Gastrocnemius medialis (tissue), 4 donors: ENCODE measurements at regions not wholly inside any gene's neighbourhood (a gene's known extent, or its start where the extent isn't known, plus 50 kb on each side); places are given as distances from the start of the nearest gene placed in this dataset.

Experiments
- ATAC-seq, 2 donors: fragments of 150-250 bp; one replicate each; pipeline ENCODE4 v1.9.1; 2016
- DNase-seq, 2 donors: peaks; one replicate each; pipeline ENCODE4 v3.0.0-alpha.2; 2019
- H3K27ac ChIP-seq, 4 donors: fragments of 200-600 bp; sonication (generic); 1 replicate in 1 of 4; 2 replicates in 3 of 4; pipeline ENCODE4 v1.5.1; 2016 to 2018; ENCODE audit warnings: mild to moderate bottlenecking in 2 of 4, moderate library complexity in 1 of 4
- H3K27me3 ChIP-seq, 3 donors: fragments of 200-600 bp; sonication (generic) in 2 of 3; 1 replicate in 1 of 3; 2 replicates in 2 of 3; pipeline versions ENCODE4 v1.5.1 to v1.6.0; 2016 to 2019; ENCODE audit warnings: mild to moderate bottlenecking in 1 of 3, moderate library complexity in 1 of 3
- H3K36me3 ChIP-seq, 2 donors: fragments of 200-600 bp; sonication (generic) in 1 of 2; one replicate each; pipeline ENCODE4 v1.5.1; 2017 to 2018
- H3K4me1 ChIP-seq, 2 donors: fragments of 200-600 bp; sonication (generic) in 1 of 2; one replicate each; pipeline ENCODE4 v1.5.1; 2016 to 2017; ENCODE audit warnings: mild to moderate bottlenecking in 2 of 2
- H3K4me3 ChIP-seq, 4 donors: fragments of 200-600 bp; sonication (generic) in 3 of 4; 1 replicate in 1 of 4; 2 replicates in 3 of 4; pipeline ENCODE4 v1.5.1; 2016 to 2019; ENCODE audit warnings: mild to moderate bottlenecking in 2 of 4
- H3K9me3 ChIP-seq, 3 donors: fragments of 200-600 bp; sonication (generic) in 2 of 3; 1 replicate in 1 of 3; 2 replicates in 2 of 3; pipeline ENCODE4 v1.5.1; 2016 to 2019
- CTCF ChIP-seq, 5 experiments: fragments of 450-650 bp in 3 of 5; fragments of 200-600 bp in 2 of 5; sonication (generic) in 2 of 5; IDR thresholded peaks in 4 of 5; conservative IDR thresholded peaks in 1 of 5; 1 replicate in 4 of 5; 2 replicates in 1 of 5; pipeline ENCODE4 v1.5.1; 2016 to 2019; ENCODE audit warnings: antibody characterized with exemption in 5 of 5, mild to moderate bottlenecking in 3 of 5, moderate library complexity in 3 of 5
- POLR2A ChIP-seq, 2 donors: fragments of 450-650 bp; IDR thresholded peaks; one replicate each; pipeline ENCODE4 v1.6.1; 2017; ENCODE audit warnings: antibody characterized with exemption in 2 of 2, mild to moderate bottlenecking in 2 of 2, moderate library complexity in 2 of 2
- in situ Hi-C, 4 donors: fragments of 200-750 bp; cut with MboI; loops; one replicate each; pipeline versions ENCODE4 v1.15.0 to v1.8.0; 2017; ENCODE audit warnings: low sequenced_read_pairs in 4 of 4
- intact Hi-C: fragments of 100-400 bp; cut with DNase I; formaldehyde crosslinking; loops from one replicate; pipeline ENCODE4 v1.15.1; 2023; ENCODE audit warnings: low total_unique reads

GRCh38 chr2:186108470-186108869, 369.9 kb downstream of the FSIP2 start:
- TF ChIP-seq CTCF (IDR thresholded peaks at IDR 0.05 in 4 of 5, conservative IDR thresholded peaks at IDR 0.05 in 1 of 5), result no peak
- no peak for TF ChIP-seq POLR2A (IDR thresholded peaks at IDR 0.05)

GRCh38 chr2:186113284-186113683, 372.8 kb upstream of the ZC3H15 start:
- no peak for DNase-seq
- TF ChIP-seq POLR2A (IDR thresholded peaks at IDR 0.05) (no peak), CTCF (IDR thresholded peaks at IDR 0.05 in 4 of 5, conservative IDR thresholded peaks at IDR 0.05 in 1 of 5) (no peak)

More at GRCh38 chr2:186108470-186108869, 369.9 kb downstream of the FSIP2 start:
- no peaks in the 10 kb centered on the region for H3K9me3 ChIP-seq
- no peaks in the 10 kb centered on the region for H3K36me3 ChIP-seq
- no peak overlapping the region for H3K27ac ChIP-seq
- in situ Hi-C loops, result no loop called here
- intact Hi-C loops, result no loop called here
- no peaks in the 10 kb centered on the region for H3K4me1 ChIP-seq
- H3K4me3 ChIP-seq, result no peak overlapping the region
- no peaks in the 10 kb centered on the region for H3K27me3 ChIP-seq
- DNase-seq, result no peak
- no peak for ATAC-seq

GRCh38 chr2:186125156-186125555, 360.9 kb upstream of the ZC3H15 start:
- H3K4me1 ChIP-seq, result peaks cover 4 to 7% of the 10 kb centered on the region in 2 donors
- H3K4me3 ChIP-seq, result no peak overlapping the region
- ATAC-seq, result no peak
- in situ Hi-C loops, result no loop called here
- no peak overlapping the region for H3K27ac ChIP-seq
- no peak for DNase-seq
- TF ChIP-seq CTCF (IDR thresholded peaks at IDR 0.05 in 4 of 5, conservative IDR thresholded peaks at IDR 0.05 in 1 of 5), result no peak
- no peak for TF ChIP-seq POLR2A (IDR thresholded peaks at IDR 0.05)
- H3K9me3 ChIP-seq, result no peaks in the 10 kb centered on the region
- intact Hi-C loops, result no loop called here
- H3K36me3 ChIP-seq, result no peaks in the 10 kb centered on the region
- H3K27me3 ChIP-seq, result no peaks in the 10 kb centered on the region

More at GRCh38 chr2:186113284-186113683, 372.8 kb upstream of the ZC3H15 start:
- in situ Hi-C loops (no loop called here), intact Hi-C loops (no loop called here)
- no peak for ATAC-seq
- H3K4me1 ChIP-seq, result no peaks in the 10 kb centered on the region
- H3K9me3 ChIP-seq, result no peaks in the 10 kb centered on the region
- no peaks in the 10 kb centered on the region for H3K36me3 ChIP-seq
- H3K4me3 ChIP-seq, result no peak overlapping the region
- H3K27me3 ChIP-seq, result no peaks in the 10 kb centered on the region
- no peak overlapping the region for H3K27ac ChIP-seq

- ATAC-seq, result no peak
These were observed 360.4 kb upstream of the ZC3H15 start for GRCh38 chr2:186125625-186126024.

More at GRCh38 chr2:186125625-186126024, 360.4 kb upstream of the ZC3H15 start:
- Histone ChIP-seq H3K36me3 (no peaks in the 10 kb centered on the region), H3K4me3 (no peak overlapping the region), H3K9me3 (no peaks in the 10 kb centered on the region), H3K4me1 (peaks cover 7% of the 10 kb centered on the region in 2 donors), H3K27ac (no peak overlapping the region), H3K27me3 (no peaks in the 10 kb centered on the region)
- TF ChIP-seq CTCF (IDR thresholded peaks at IDR 0.05 in 4 of 5, conservative IDR thresholded peaks at IDR 0.05 in 1 of 5), result no peak
- TF ChIP-seq POLR2A (IDR thresholded peaks at IDR 0.05), result no peak
- in situ Hi-C loops (no loop called here), intact Hi-C loops (no loop called here)
- no peak for DNase-seq
